ENCODE measurements at regions not wholly inside any gene's neighbourhood (a gene's known extent, or its start where the extent isn't known, plus 50 kb on each side); places are given as distances from the start of the nearest gene placed in this dataset.

- TF ChIP-seq, protein P1, sequence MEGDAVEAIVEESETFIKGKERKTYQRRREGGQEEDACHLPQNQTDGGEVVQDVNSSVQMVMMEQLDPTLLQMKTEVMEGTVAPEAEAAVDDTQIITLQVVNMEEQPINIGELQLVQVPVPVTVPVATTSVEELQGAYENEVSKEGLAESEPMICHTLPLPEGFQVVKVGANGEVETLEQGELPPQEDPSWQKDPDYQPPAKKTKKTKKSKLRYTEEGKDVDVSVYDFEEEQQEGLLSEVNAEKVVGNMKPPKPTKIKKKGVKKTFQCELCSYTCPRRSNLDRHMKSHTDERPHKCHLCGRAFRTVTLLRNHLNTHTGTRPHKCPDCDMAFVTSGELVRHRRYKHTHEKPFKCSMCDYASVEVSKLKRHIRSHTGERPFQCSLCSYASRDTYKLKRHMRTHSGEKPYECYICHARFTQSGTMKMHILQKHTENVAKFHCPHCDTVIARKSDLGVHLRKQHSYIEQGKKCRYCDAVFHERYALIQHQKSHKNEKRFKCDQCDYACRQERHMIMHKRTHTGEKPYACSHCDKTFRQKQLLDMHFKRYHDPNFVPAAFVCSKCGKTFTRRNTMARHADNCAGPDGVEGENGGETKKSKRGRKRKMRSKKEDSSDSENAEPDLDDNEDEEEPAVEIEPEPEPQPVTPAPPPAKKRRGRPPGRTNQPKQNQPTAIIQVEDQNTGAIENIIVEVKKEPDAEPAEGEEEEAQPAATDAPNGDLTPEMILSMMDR (IDR thresholded peaks at IDR 0.05), result no peak
- H3K27ac ChIP-seq, result no peak overlapping the region
- H3K9me3 ChIP-seq, result peaks cover 0 to 15% of the 10 kb centered on the region in 2 donors
- no peak overlapping the region for H3K4me3 ChIP-seq
- intact Hi-C loops (cut with DNase I), result no loop called here
- no peaks in the 10 kb centered on the region for H3K27me3 ChIP-seq
- H3K36me3 ChIP-seq, result no peaks in the 10 kb centered on the region
- H3K4me1 ChIP-seq, result no peaks in the 10 kb centered on the region
- DNase-seq (ENCODE audit: low spot score in 2 of 2), result no peak
Observed at GRCh38 chr19:34579281-34580054, 97.5 kb downstream of the SCGB2B2 start.

DNA sequence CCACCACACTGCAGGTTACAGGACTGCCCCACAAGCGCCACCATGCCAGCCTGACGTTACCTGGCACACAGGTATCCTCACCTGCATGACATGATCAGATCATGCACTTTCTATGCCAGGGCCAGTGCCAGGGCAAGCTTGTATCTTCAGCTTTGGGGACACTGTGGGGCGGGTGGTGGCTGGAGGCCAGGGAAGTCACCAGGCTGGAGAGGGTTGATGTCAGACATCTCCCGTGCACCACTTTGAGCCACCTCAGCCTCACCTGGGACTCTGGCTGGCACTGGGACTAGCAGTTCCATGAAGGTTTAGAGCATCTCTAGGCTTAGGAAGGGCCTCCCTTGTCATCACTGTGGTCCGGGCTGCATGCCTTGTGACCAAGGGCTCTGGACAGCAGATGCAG is 97.2 kb downstream of the WTIP start:
- TF ChIP-seq, protein P1 (IDR thresholded peaks at IDR 0.05), result no peak
- Histone ChIP-seq H3K36me3 (no peaks in the 10 kb centered on the region), H3K9me3 (peaks cover 0 to 13% of the 10 kb centered on the region in 2 donors), H3K4me1 (no peaks in the 10 kb centered on the region), H3K27me3 (no peaks in the 10 kb centered on the region), H3K27ac (no peak overlapping the region), H3K4me3 (no peak overlapping the region)
- intact Hi-C loops (cut with DNase I), result no loop called here
- DNase-seq (ENCODE audit: low spot score in 2 of 2), result no peak

DNA sequence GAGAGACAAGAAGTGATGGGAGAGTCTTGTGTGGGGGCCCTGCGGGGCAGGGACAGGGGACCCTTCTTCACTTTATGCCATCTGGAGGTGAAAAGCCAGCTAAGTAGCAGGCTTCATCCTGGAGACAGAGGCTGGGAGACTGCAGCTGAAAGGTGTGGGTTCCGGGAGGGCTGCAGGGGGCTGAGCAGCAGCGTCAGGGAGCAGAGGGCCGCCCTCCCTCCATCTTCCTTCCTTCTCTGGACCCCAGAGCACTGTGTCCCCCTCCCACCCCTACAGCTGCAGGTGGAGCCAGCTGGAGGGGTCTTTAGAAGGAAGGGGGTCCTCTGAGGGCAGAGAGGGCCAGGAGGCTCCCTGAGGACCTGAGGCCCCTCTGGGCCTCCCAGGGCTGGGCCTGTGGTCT is 96.6 kb downstream of the WTIP start:
- H3K27me3 ChIP-seq, result no peaks in the 10 kb centered on the region
- intact Hi-C loops (cut with DNase I), result no loop called here
- DNase-seq (ENCODE audit: low spot score in 2 of 2), result no peak
- H3K4me3 ChIP-seq, result no peak overlapping the region
- H3K4me1 ChIP-seq, result no peaks in the 10 kb centered on the region
- H3K36me3 ChIP-seq, result no peaks in the 10 kb centered on the region
- peaks cover 0 to 9% of the 10 kb centered on the region in 2 donors for H3K9me3 ChIP-seq
- no peak overlapping the region for H3K27ac ChIP-seq
- TF ChIP-seq, protein P1 (IDR thresholded peaks at IDR 0.05), result no peak

DNA sequence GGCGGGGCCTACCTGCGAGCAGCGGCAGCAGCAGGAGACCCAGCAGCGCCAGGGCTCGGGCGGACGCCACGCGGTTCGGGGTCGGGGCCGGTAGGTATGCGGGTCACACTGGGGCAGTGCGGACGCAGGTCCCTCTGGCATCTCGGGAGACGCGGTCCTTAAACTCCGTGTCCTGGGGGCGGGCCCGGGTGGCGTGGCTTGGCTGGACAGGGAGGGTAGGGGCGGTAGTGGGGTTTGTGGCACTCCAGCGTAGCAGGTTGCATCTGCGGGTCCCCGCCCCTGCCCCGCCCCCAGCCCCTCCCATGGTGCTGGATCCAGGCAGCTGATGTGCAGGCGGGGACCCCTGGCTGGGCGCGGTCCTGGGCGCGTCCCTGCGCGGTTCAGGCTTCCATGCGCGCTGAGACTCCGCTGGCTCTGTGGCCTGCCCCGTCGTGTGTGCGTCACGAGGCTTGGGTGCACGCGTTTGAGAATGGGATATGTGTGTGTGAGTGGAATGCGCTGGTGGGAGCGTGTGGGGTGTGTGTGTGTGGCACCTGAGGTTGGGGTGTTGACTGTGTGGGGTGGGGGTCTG is 96.1 kb downstream of the WTIP start:
- TF ChIP-seq, protein P1 (IDR thresholded peaks at IDR 0.05), result no peak
- no peaks in the 10 kb centered on the region for H3K27me3 ChIP-seq
- H3K4me1 ChIP-seq, result no peaks in the 10 kb centered on the region
- H3K4me3 ChIP-seq, result no peak overlapping the region
- H3K36me3 ChIP-seq, result no peaks in the 10 kb centered on the region
- intact Hi-C loops (cut with DNase I), result no loop called here
- H3K9me3 ChIP-seq, result peaks cover 0 to 14% of the 10 kb centered on the region in 2 donors
- no peak for DNase-seq (ENCODE audit: low spot score in 2 of 2)
- H3K27ac ChIP-seq, result no peak overlapping the region

DNA sequence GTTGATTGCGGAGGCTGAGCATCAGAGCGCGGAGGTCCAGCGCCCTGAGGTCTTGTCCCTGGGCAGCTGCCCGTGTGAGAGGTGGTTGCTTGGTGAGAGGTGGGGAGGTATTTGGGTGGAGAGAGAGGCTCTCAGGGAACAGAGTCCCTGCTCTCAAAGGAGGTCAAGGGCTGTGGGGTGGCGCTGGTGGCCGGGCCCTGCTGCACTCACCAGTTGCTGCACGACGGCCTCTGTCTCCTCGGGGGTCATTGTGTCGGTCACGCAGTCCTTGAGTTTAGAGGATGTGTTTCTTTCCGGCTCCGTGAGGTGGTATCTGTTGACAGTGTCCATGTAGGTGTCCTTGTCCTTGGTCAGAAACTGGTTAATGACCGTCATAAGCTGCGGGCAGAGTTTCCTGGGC is 95.5 kb downstream of the WTIP start:
- Histone ChIP-seq H3K36me3 (no peaks in the 10 kb centered on the region), H3K27me3 (no peaks in the 10 kb centered on the region), H3K4me3 (no peak overlapping the region), H3K9me3 (peaks cover 0 to 11% of the 10 kb centered on the region in 2 donors), H3K27ac (no peak overlapping the region), H3K4me1 (no peaks in the 10 kb centered on the region)
- DNase-seq (ENCODE audit: low spot score in 2 of 2), result no peak
- TF ChIP-seq, protein P1 (IDR thresholded peaks at IDR 0.05), result no peak
- intact Hi-C loops (cut with DNase I), result no loop called here
